Body of pancreas (tissue), 4 donors: ENCODE measurements at regions not wholly inside any gene's neighbourhood (a gene's known extent, or its start where the extent isn't known, plus 50 kb on each side); places are given as distances from the start of the nearest gene placed in this dataset.

Experiments
- POLR2A ChIP-seq, 3 donors: fragments of 450-650 bp; IDR thresholded peaks; one replicate each; pipeline ENCODE4 v1.6.1; 2016; ENCODE audit warnings: antibody characterized with exemption in 3 of 3, mild to moderate bottlenecking in 2 of 3
- TF ChIP-seq, protein P1 (sequence below), 7 experiments: fragments of 450-650 bp in 4 of 7; fragments of 200-600 bp in 3 of 7; sonication (generic) in 3 of 7; IDR thresholded peaks; one replicate each; pipeline ENCODE4 v1.5.1; 2016 to 2019; ENCODE audit warnings: antibody characterized with exemption in 7 of 7

DNA sequence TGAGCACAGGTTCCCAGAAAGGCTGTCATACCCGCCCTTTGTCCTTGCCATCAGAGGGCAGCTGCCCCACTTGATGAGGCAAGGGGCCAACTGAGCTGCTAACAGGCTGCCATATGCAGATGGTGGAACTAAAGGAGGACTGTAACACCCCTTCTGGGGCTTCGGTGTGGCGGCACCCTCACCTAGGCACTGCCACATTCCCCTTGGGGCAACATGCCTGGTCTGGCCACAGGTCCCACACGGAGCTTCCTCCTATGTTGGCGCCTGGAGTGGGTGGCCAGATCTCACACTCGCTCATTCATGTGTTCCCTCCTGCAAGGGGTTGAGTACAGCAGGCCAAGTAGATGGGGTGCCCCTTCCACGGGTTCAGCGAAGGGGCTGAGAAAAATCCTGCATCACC, 777.4 kb upstream of the CHD1 start:
- no peak for TF ChIP-seq POLR2A (IDR thresholded peaks at IDR 0.05)
- TF ChIP-seq, protein P1, sequence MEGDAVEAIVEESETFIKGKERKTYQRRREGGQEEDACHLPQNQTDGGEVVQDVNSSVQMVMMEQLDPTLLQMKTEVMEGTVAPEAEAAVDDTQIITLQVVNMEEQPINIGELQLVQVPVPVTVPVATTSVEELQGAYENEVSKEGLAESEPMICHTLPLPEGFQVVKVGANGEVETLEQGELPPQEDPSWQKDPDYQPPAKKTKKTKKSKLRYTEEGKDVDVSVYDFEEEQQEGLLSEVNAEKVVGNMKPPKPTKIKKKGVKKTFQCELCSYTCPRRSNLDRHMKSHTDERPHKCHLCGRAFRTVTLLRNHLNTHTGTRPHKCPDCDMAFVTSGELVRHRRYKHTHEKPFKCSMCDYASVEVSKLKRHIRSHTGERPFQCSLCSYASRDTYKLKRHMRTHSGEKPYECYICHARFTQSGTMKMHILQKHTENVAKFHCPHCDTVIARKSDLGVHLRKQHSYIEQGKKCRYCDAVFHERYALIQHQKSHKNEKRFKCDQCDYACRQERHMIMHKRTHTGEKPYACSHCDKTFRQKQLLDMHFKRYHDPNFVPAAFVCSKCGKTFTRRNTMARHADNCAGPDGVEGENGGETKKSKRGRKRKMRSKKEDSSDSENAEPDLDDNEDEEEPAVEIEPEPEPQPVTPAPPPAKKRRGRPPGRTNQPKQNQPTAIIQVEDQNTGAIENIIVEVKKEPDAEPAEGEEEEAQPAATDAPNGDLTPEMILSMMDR (IDR thresholded peaks at IDR 0.05), result no peak
